Subcutaneous abdominal adipose tissue (tissue), 5 donors: ENCODE measurements at regions not wholly inside any gene's neighbourhood (a gene's known extent, or its start where the extent isn't known, plus 50 kb on each side); places are given as distances from the start of the nearest gene placed in this dataset.

Experiments used
- H3K27ac ChIP-seq: one replicate; pipeline ENCODE4 v1.7.0; 2013; ENCODE audit warnings: low read depth, mild to moderate bottlenecking, inconsistent platforms, low read length, moderate library complexity
- H3K27me3 ChIP-seq, 5 donors: one replicate each; pipeline ENCODE4 v1.7.0; 2013; ENCODE audit warnings: low read length in 5 of 5, inconsistent platforms in 1 of 5; ENCODE audit not compliant: control insufficient read depth in 5 of 5, insufficient read depth in 4 of 5
- H3K36me3 ChIP-seq, 5 donors: one replicate each; pipeline ENCODE4 v1.7.0; 2013; ENCODE audit warnings: low read length in 5 of 5; ENCODE audit not compliant: control insufficient read depth in 5 of 5, insufficient read depth in 5 of 5
- H3K4me1 ChIP-seq, 5 donors: one replicate each; pipeline ENCODE4 v1.7.0; 2013; ENCODE audit warnings: low read length in 5 of 5, mild to moderate bottlenecking in 3 of 5, moderate library complexity in 1 of 5; ENCODE audit not compliant: control insufficient read depth in 5 of 5, insufficient read depth in 5 of 5
- H3K4me3 ChIP-seq, 5 donors: one replicate each; pipeline ENCODE4 v1.7.0; 2013; ENCODE audit warnings: low read length in 5 of 5, low read depth in 1 of 5
- H3K9ac ChIP-seq, 5 donors: one replicate each; pipeline ENCODE4 v1.7.0; 2013; ENCODE audit warnings: low read length in 5 of 5, mild to moderate bottlenecking in 4 of 5, moderate library complexity in 3 of 5
- H3K9me3 ChIP-seq, 5 donors: one replicate each; pipeline ENCODE4 v1.7.0; 2013; ENCODE audit warnings: low read length in 5 of 5; ENCODE audit not compliant: control insufficient read depth in 5 of 5
- donor health status: healthy.
- donor health status: healthy.
- donor health status: healthy.
- donor health status: healthy.
- donor health status: healthy.

DNA sequence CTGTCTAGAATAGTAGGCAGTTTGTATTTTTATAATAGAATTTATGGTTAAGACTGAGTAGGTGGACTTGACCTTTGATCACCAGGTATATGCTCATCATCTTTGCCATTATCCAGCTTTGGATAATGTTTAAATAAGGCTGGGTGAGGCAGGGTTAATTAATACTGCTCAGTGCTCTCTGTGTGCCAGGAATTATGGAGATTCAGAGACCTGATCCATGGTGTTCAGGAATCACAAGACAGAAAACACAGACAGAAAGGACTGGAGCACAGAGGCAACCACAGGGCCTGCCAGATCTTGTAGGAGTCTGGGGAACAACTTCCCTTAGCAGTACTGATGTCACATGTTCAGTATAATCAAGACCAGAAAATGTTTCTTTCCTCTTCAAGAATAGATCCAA is 186.3 kb upstream of the ADCY2 start:
- Histone ChIP-seq H3K9me3 (peaks cover 0 to 2% (median 0%) of the 10 kb centered on the region in 5 donors), H3K27ac (no peak overlapping the region), H3K9ac (no peak overlapping the region), H3K36me3 (no peaks in the 10 kb centered on the region), H3K4me1 (peaks cover 0 to 15% (median 7%) of the 10 kb centered on the region in 5 donors), H3K4me3 (no peak overlapping the region), H3K27me3 (no peaks in the 10 kb centered on the region)

DNA sequence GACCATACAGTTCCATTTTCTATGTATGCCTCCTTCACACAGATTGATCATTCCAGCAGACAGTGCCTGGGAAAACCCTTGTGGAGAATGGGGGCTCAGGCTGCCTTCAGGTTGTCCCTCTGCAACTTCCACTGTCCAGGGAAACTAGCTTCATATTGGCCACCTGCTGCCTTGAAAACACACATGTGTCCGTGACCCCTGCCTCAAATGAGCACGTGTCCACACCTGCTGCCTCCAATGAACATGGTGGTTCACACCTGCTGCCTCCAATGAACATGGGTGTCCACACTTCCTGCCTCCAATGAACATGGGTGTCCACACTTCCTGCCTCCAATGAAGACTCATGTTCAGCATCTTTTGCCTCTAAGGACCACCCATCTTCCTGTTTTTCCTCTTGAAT is 185.4 kb upstream of the ADCY2 start:
- peaks cover 0 to 15% (median 7%) of the 10 kb centered on the region in 5 donors for H3K4me1 ChIP-seq
- H3K27me3 ChIP-seq, result no peaks in the 10 kb centered on the region
- H3K36me3 ChIP-seq, result no peaks in the 10 kb centered on the region
- no peak overlapping the region for H3K27ac ChIP-seq
- H3K4me3 ChIP-seq, result no peak overlapping the region
- no peak overlapping the region for H3K9ac ChIP-seq
- peaks cover 0 to 2% (median 0%) of the 10 kb centered on the region in 5 donors for H3K9me3 ChIP-seq

DNA sequence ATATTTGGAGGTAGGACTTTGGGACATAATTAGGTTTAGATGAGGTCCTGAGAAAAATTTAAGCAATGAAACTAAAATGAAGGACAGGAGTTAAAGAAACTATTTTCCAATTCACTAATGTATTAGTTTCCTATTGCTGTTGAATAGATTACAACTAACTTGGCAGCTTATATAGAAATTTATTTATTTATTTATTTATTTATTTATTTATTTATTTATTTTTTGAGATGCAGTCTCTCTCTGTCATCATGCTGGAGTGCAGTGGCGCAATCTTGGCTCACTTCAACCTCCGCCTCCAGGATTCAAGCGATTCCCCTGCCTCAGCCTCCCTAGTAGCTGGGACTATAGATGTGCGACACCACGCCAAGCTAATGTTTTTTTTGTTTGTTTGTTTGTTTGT is 182.4 kb upstream of the ADCY2 start:
- no peaks in the 10 kb centered on the region for H3K27me3 ChIP-seq

DNA sequence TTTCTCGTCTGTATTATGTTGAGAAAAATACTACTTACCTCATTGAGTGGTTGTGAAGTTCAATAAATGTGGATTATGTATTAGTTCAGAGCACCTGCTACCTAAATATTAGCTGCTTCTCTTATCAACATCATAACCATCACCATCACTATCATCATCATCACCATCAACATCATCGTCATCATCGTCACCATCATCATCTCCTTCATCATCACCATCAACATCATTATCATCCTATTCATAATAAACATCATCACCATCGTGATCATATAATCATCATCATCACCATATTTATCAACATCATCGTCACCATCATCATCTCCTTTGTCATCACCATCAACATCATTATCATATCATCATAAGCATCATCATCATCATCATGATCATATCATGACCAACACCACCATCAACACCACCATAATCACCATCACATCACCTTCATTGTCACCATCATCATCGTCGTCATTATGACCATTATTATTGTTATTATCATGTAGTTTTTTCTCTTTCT is 181.0 kb upstream of the ADCY2 start:
- H3K27me3 ChIP-seq, result no peaks in the 10 kb centered on the region
- no peaks in the 10 kb centered on the region for H3K36me3 ChIP-seq
- no peaks in the 10 kb centered on the region for H3K9me3 ChIP-seq
- no peak overlapping the region for H3K4me3 ChIP-seq
- no peak overlapping the region for H3K27ac ChIP-seq
- no peak overlapping the region for H3K9ac ChIP-seq
- H3K4me1 ChIP-seq, result peaks cover 0 to 5% (median 0%) of the 10 kb centered on the region in 5 donors

More for the DNA sequence above, 182.4 kb upstream of the ADCY2 start:
- no peak overlapping the region for H3K4me3 ChIP-seq
- H3K9me3 ChIP-seq, result no peaks in the 10 kb centered on the region
- no peaks in the 10 kb centered on the region for H3K36me3 ChIP-seq
- no peak overlapping the region for H3K9ac ChIP-seq
- H3K4me1 ChIP-seq, result peaks cover 0 to 15% (median 7%) of the 10 kb centered on the region in 5 donors
- no peak overlapping the region for H3K27ac ChIP-seq

DNA sequence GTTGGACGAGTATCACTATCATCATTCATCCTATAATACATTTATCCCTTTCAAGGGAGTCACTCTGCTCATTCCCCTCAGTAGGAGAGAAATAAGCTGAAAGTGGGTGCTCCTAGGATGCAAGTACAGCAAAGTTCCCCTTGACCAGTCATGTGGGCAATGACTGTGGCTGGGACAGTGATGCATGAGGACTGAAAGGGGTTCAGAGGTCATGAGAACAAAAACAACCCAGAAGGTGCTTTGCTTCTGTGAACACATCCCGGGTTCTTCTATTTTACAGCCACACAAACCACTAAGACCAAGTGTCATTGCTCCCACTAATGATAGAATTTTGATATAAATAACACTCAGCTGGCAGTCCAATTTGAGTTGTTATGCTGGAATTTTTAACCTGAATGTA is 177.8 kb upstream of the ADCY2 start:
- H3K36me3 ChIP-seq, result no peaks in the 10 kb centered on the region
- no peak overlapping the region for H3K4me3 ChIP-seq

DNA sequence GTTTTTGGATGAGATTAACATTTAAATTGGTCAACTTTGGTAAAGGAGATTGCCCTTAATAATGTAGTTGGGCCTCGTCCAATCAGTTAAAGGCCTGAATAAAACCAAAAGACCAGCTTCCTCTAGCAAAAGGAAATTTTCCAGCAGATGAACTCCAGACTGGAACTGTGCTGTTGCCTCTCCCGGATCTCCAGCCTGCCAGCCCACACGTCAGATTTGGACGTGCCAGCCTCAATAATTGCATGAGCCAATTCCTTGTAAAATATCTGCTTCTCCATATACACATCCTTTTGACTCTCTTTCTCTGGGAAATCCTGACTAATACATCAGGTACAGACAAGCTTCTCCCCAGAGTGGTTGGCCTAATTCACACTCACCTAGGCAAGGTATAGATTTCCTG is 175.8 kb upstream of the ADCY2 start:
- H3K9me3 ChIP-seq, result no peaks in the 10 kb centered on the region
- no peak overlapping the region for H3K9ac ChIP-seq
- H3K4me3 ChIP-seq, result no peak overlapping the region
- no peak overlapping the region for H3K27ac ChIP-seq
- no peaks in the 10 kb centered on the region for H3K36me3 ChIP-seq
- no peaks in the 10 kb centered on the region for H3K27me3 ChIP-seq
- H3K4me1 ChIP-seq, result no peaks in the 10 kb centered on the region

More for the DNA sequence above, 177.8 kb upstream of the ADCY2 start:
- H3K9ac ChIP-seq, result no peak overlapping the region
- no peaks in the 10 kb centered on the region for H3K9me3 ChIP-seq
- no peaks in the 10 kb centered on the region for H3K4me1 ChIP-seq
- H3K27ac ChIP-seq, result no peak overlapping the region
- no peaks in the 10 kb centered on the region for H3K27me3 ChIP-seq

DNA sequence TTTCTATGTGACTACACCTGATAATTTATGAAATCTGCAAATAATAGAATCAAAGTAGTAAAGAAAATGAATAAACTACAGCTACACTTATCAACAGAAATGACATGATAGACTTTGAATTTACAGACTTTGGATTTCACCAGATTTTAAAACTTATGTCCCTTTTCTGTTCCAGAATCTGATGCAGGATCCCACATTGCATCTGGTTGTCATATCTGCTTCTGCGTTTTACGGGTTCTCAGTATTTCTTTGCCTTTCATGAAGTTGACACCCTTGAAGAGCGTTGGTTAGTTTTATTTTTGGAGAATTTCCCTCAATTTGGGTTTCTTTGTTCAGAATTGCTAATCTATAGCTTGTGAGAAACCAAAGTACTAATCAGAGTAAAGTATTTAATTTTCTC is 174.9 kb upstream of the ADCY2 start:
- Histone ChIP-seq H3K4me1 (no peaks in the 10 kb centered on the region), H3K27me3 (no peaks in the 10 kb centered on the region), H3K27ac (no peak overlapping the region), H3K9ac (no peak overlapping the region), H3K4me3 (no peak overlapping the region), H3K36me3 (no peaks in the 10 kb centered on the region), H3K9me3 (no peaks in the 10 kb centered on the region)

DNA sequence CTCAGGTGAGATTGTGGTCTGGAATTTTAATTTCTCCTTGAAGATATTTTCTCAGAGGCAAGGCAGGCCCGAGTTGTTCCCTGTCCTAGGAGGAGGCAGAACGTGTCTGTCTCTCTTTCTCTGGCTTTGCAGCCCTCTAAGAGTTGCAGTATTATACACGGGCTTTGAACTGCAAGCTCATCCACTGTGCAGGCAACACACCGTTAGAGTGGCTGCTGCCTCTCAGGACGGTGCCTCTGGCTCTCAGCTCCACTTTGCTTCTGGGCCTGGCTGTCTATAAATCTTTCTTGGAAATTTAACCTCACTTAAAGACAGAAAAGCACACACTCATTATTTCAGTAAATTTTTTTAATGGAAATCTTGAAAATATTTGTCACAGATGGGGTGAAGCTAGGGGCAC is 170.1 kb upstream of the ADCY2 start:
- H3K4me1 ChIP-seq, result no peaks in the 10 kb centered on the region
- no peak overlapping the region for H3K4me3 ChIP-seq
- H3K27ac ChIP-seq, result no peak overlapping the region
- peaks cover 0 to 2% (median 0%) of the 10 kb centered on the region in 5 donors for H3K9me3 ChIP-seq
- H3K27me3 ChIP-seq, result no peaks in the 10 kb centered on the region
- no peaks in the 10 kb centered on the region for H3K36me3 ChIP-seq
- no peak overlapping the region for H3K9ac ChIP-seq

DNA sequence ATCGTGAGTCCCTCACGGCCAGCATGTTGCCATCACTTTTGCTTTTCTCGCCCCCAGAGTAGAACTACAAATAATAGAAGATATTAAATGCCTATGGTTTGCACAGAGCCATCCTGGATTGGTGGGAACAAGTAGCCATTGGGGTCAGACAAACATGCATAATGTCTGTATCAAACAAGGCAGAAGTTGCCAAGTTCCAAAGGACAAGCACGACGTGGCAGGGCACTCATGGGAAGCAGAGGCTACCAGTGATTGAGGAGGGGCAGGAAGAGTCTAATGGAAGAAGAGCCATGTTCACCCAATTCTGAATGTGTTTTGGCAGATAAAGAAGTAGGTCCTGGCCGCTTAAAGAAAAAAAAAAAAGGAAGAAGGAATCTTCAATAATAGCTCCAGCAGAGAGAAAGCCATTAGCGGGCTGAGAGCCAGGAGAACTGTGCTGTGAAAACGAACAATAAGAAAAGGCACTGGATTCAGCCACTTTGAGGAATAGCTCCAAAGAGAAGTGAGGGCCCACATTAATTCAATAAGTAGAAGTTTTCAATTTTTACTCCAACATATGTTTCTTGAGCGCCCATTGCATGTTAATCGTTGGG is 153.7 kb upstream of the ADCY2 start:
- H3K9me3 ChIP-seq, result no peaks in the 10 kb centered on the region
- peaks cover 0 to 5% (median 3%) of the 10 kb centered on the region in 5 donors for H3K27me3 ChIP-seq
- no peaks in the 10 kb centered on the region for H3K36me3 ChIP-seq
- H3K9ac ChIP-seq, result no peak overlapping the region
- H3K4me3 ChIP-seq, result no peak overlapping the region
- no peak overlapping the region for H3K27ac ChIP-seq
- peaks cover 0 to 5% (median 0%) of the 10 kb centered on the region in 5 donors for H3K4me1 ChIP-seq

DNA sequence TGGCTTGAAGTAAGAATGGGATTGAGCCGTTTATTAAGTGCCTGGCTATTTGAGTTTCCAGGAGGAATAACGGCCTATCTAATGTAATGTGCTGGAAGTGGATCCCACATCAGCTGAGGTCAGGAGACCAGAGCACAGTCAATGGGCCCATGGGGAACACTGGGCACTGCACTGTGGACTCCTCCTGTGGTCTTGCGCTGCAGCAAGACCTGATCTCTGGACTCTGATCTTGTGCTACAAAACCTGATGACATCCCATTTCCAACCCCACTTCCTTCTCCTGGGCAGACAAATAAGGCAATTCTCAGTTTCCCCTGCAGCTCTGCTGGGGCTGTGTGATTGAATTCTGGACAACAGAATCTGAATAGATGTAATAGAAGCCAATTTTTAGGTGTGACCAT is 151.7 kb upstream of the ADCY2 start:
- no peak overlapping the region for H3K9ac ChIP-seq
- H3K4me1 ChIP-seq, result peaks cover 0 to 5% (median 0%) of the 10 kb centered on the region in 5 donors
- no peak overlapping the region for H3K4me3 ChIP-seq
- no peak overlapping the region for H3K27ac ChIP-seq
- H3K9me3 ChIP-seq, result no peaks in the 10 kb centered on the region
- peaks cover 0 to 5% (median 3%) of the 10 kb centered on the region in 5 donors for H3K27me3 ChIP-seq
- H3K36me3 ChIP-seq, result no peaks in the 10 kb centered on the region
